ENCODE measurements at regions not wholly inside any gene's neighbourhood (a gene's known extent, or its start where the extent isn't known, plus 50 kb on each side); places are given as distances from the start of the nearest gene placed in this dataset.

DNA sequence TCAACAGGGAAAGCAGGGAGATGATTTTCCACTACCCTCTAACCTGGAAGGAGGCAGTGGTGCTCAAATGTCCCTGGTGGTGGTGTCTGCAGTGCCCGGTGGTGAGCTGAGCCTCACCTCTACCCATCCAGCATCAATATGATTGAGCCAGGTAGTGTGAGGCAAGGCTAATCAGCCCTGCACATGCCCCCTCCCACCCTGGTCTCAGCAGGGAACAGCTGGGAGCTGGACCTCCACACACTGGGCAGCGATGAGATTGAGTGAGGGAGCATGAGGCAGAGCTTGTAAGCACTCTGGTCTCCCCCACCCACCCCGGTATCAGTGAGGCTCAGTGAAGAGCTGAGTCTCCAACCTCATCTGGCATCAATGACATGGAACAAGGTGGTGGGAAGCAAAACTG is 634.3 kb downstream of the PTPRU start:
- DNase-seq: no peak

DNA sequence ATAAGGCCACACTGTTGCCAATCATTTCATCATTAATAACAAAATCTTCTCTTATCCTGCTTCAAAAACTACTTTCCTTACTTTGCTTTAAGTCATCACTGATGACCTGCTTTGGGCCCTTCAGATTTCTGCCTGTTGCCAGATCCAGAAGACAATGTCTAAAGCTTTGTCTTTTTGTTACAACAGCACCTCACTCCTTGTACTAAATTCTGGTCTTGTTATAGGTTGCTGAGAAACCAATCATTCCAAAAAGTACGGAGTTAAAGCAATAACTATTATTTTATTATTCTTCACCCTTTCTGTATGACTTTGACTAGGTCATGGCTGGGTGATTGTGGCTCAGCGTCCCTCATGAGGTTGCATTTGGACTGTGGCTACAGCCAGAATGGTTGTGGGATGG is 633.5 kb downstream of the PTPRU start:
- DNase-seq: no peak

DNA sequence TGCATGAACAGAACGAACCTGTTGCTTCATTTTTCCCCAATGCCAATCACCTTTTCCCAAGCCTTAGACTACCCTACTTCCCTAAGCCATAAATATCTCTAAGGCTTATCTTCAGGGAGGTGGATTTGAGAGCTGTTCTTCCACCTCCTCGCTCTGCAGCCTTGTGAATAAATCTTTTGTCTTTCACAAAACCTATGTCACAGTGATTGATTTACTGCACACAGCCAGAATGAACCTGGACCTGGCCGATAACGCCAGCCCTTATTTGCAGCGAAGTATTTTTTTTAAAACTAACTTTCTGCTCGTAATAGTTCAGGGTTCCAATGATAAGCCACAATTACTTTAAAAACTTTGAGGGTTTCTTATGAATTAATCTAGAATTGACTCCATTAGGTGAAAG is 632.6 kb downstream of the PTPRU start:
- no peak for DNase-seq

DNA sequence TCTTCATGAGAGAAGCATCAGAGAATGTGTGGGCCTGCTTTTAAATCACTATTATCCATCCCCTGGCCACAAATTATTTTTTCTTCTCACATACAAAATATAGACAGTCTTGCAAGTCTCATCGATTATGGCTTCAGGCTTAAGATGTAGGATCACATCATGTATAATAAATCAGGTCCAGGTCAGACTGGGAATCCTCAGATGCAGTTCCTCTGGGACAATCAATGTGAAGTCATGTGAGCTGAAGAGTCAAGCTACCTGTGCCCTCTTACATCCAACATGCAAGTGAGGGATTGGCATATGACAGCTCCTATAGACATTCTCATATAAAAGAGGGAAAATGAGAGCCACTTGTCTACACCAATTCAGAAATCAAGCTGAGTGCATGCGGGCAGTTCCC is 631.8 kb downstream of the PTPRU start:
- no peak for DNase-seq

DNA sequence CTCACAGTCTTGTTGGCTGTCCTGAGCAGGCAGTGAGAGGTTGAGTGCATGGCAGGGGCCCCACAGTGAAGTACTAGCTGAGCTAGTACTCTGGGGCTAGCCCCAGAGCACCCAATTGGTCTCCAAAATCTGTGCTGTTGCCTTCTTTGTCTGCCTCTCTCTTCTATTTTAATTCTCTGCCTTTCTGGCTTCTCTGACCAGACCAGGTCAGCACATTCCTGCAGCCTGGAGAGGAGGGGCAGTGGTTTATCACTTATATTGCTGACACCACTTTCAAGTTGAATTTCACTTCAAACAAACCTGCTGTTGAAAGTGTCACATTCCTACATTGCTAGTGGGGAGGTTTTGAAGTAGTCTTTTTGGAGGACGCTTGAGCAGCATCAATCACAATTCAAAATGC is 628.7 kb downstream of the PTPRU start:
- DNase-seq: no peak

DNA sequence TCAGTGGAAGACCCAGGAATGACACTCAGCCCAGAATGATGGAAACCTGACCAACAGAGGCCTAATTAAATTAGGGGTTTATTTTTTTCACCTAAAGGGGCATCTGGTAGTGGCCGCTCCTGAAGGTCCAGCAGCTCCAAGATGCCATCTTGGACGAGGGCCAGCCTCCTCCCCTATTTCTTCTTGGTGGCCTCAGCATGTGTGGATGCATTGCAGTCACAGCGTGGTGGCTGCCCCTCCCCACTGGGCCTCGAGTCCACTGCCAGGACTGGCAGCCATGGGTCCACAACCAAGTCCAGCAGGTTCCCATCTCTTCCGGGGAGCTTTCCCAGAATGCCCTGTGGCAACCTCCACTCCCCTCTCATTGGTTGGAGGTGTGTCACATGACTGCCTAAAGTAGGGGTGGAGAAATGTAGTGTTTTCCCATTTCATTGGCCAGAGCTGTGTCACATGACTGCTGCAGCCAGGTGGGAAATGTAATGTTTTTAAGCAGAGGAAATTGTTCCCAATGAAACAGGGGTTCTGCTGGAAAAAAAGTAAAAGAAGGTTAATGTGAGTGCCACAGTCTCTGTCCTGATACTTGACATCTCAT is 628.2 kb downstream of the PTPRU start:
- no peak for DNase-seq

DNA sequence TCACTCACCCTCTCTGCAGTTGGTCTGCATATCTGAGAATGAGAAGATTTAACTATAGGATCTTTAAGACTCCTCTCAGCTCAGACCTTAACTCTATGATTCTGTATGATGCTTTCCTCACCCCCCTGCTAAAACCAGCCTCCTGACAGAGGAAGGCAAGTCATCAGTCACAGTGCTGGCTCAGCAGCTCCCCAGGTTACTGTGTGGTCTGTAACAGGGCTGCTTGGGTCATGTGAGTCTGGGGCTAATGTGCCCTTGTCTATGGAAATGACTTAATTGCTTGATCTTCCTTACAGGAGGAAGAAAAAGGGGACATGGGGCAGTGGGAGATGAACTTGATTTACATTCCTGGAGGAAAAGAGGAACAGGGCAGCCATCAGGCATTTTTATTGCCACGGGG is 625.6 kb downstream of the PTPRU start:
- no peak for DNase-seq

DNA sequence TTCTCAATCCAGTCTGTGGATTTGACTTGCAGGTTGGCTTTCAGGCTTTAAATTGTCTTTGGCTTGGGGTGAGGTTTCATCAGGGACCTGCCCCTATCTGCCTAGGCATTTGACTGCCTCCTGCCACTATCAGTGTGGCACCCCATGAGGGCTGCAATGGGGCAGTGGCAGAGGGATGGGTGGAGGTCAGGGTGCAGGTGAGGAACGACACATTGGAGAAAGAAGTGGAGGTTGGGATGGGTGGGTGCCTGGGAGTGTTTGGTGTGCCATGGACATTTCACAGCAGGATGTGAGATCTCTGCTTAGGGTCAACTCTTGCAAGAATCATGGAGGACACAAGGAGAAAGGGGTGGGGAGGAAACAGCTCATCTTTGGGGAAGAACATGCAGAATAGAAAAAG is 625.1 kb downstream of the PTPRU start:
- no peak for DNase-seq

DNA sequence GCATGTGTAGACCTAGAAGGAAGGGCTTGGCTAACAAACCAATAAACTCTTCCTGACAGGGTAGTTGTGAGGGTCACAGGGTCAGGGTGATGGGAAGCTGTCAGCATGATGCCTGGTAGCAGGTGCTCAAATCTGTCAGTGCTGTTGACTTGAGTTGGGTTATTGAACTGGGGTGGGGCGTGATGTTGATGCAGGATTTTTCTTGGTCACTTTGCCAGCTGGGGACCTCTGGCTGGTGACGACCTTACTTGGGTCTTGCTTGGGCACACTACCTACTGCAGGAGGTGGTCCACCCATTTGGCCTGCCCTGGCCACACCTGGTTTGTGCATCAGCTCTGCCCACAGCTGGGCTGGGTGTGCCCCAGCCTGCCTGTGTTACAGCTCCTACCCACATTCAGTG is 624.4 kb downstream of the PTPRU start:
- no peak for DNase-seq

DNA sequence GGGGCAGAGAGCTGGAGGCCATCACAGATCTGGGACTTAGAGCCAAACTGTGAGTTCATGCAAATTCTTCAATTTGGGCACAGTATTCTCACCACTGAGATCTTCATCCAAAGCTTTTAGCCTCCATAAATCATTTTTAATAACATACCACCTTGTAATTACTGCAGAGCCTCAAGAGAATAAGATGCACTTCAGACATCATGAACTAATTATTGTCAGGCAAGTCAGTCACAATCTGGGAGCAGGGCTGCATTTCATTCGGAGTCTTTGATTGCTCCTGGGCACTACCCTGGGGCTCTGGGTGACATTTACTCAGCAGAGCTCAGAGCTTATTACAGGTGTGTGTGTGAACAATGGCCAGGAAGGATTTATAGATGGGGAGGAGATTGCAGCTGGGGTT is 623.7 kb downstream of the PTPRU start:
- no peak for DNase-seq

DNA sequence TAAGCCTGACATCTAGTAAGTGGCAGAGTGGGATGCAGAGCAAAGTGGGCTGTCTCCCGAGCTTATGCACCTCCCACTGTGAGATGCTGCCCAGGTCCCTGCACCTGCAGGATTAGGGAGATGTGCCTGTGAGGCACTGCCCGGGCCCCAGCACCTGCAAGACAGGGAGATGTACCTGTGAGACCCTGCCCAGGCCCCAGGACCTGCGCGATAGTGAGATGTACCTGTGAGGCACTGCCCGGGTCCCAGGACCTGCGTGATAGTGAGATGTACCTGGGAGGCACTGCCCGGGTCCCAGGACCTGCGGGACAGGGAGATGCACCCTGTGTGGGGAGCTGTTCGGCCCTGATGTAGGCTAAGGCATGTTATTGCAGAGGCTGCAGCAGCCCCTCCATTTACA is 622.8 kb downstream of the PTPRU start:
- DNase-seq: no peak

DNA sequence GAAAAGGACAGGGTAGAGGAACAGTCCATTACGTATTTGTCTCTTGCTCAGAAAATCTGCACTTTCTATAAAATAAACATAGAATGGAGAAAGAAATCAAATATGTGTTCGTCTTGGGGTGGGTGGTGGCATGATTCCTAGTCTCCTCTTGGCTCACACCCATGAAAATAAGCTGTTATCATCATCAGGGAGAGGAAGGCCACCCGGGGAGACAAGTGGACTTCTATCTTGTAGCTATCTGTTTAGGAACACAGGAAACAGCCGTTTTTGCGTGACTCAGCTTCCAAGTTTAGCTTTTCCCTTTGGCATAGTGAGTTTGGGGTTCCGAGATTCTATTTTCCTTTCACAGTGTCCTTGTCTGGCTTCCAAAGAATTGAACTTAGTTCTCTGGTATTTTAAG is 622.3 kb downstream of the PTPRU start:
- no peak for DNase-seq

DNA sequence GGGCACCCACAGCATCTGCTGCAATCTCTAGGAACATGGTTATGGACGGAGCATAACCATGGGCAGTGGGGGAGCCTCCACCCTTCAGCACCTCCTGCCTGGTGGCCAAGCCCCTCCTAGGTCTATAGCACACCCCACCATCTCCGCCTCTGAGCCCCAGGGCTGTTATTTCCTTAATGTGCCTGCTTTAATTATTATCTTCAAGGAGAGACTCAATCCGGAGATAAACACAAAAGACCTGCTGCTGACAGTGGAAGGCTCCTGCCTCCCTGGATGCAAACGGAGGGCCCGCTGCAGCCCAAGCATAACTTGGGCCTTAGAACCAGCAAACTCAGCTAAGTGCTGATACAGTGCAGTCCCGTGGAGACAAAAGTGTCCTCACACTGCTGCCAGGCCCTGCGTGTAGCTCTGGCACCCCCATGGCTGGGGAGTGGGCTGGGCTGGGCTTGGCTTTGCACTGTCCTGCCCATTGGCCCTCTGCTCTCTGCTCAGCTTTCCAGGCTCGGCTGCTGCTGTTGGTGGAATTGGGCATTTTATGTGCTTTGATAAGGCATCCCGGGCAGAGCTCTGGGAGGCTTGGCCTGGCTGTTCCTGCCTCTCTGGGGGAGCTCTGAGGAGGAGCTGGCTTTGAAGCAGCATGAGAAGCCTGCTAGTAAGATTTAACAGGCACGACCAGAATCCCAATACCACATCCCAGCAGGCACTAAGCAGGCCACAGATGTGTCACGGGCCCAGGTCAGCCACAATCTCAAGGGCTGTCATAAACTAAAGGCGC is 620.2 kb downstream of the PTPRU start:
- DNase-seq: no peak

DNA sequence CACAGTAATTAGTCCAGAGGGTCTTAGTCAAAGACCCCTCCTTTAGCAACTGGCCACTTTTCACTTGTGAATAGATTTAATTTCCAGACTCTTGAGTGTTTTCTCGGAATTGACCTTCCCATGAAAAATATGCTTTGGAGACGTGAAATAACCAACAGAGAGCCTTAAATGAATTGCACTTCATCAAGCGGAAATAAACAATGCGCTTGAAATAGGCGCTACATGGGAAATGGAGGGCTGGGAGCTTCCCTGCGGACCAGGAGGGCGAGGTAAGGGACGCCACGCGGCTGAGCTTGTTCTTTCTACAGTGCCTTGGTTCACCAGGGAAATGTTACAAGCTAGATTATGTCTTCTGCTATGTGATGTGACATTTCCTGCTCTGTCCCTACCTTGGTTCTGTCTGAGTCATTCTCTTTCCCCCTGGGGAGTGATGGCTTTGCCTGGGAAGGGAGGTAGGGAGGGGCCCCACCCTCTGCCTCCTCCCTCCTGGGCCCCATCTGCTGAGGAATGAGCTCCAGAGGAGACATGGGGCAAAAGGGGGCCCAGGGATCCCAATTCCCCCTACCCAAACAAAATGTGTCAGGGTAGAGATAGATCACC is 619.3 kb downstream of the PTPRU start:
- no peak for DNase-seq

DNA sequence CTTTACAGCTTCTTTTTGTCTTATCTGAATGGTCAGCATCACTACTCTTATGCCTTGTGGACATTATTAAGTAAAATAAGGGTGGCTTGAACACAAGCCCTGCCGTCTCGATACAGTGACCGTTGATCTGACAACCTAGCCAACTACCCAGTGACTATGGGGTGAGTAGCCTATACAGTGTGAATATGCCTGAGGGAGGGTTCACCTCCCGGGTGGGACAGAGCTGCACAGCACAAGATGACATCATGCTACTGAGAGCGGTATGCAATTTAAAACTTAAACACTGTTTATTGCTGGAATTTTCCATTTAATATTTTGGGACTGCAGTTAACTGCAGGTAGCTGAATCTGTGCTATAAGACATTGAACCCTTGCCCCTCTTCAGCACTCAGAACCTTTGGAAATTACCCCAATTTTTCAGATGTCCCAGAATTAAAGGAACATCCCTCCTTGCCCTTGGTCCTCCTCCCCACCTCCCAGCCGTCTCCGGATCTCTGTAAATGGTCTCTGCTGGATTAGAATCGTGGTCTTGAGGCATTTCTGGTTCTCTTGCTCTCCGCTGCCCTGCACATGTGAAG is 618.5 kb downstream of the PTPRU start:
- DNase-seq: no peak

DNA sequence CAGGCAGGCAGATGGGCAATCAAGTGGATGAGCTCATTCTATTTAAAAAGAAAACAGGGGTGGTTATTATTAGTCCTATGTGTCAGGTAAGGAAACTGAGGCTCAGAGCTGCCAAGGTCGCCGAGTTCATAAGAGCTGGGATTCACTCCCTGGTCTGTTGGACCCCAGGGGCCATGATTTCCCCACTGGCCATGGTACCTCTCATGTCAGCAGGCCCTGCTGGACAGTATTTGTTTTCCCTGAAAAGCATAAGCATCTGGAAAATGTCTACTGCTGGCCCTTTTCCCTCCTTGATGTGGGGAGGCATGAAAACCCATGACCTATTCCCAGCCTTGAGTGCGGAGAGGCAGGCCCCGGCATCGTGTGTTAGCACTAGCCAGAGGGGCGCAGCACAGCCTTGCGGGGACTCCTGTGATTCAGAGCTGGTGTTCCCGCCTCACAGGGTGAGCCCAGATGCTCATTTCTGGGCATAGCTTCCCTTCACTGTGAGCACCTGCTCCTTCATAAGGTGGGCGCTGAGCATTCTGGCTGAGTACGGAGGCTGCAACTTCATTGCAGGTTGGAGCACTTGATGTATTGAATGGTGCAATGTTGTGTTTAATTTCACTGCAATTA is 617.5 kb downstream of the PTPRU start:
- no peak for DNase-seq

DNA sequence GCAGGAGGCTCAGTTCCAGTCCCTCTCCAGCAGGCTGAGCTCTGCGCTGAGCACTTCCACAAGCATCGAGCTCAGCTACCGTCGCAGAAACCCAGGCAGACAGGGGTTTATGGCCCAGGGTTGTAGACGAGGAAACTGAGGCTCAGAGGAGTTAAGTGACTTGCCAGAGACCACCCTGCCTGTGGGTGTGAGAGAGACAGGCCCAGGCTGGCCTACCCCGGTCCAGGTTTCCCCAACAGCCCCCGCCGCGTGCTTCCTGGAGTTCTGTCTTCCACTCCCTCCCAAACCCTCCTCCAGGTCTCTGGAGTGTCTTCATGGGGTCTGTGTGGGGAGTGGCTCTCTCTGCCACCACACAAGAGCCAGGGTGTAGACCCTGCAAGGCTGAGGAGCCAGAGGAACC is 615.9 kb downstream of the PTPRU start:
- DNase-seq: no peak

DNA sequence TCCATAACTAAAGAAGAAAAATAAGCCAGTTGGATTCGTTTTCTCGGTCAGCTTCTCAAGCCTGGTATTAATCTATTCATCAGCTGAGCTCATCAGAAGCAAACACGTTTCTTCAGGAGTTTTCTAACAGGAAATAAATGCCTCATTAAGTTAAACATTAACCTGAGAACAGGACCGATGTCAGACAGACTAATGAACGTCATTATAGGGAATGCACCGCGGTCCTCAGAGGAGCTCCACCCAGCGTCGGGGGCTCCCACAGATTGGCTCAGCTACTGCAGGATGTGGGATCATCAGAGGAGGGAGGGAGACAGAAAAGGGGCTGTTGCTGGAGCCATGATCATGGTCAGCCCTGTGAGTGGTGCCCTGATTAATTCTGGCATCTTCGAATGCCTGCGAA is 615.4 kb downstream of the PTPRU start:
- DNase-seq: no peak

DNA sequence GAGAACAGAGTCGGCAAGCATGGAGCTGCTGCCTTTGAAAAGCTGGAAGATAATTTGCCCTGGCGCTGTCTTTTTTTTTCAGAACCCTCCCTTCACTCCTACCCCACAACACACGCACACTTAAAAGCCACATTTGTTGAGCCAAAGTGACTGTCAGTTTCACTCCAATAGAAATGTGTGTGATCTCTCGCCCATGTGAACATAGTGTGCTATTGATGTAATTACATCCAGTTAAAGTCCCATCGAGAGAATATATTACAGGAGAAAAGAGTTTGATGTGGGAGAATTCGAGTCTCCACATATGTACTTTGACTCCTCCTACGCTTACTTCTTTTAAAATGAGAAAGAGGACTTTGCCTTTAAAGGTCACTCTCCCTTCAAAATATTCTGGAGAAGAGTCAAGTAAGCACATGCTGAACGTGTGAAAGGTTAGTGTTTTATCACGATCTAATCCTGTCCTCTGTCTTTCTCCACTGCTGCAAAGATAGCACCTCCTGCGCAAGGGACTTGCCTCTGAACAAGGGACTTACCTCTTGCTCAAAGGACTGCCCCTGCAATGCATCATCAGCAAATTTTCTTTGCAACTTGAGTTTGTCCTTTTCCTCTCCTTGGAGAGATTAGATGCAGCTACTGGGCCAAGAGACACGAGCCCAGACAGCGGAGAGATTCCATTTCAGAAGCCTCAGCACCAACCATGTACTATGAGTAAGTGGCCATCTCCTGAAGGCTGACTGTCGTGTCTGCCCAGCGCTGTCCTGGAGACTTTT is 613.9 kb downstream of the PTPRU start:
- DNase-seq: no peak

DNA sequence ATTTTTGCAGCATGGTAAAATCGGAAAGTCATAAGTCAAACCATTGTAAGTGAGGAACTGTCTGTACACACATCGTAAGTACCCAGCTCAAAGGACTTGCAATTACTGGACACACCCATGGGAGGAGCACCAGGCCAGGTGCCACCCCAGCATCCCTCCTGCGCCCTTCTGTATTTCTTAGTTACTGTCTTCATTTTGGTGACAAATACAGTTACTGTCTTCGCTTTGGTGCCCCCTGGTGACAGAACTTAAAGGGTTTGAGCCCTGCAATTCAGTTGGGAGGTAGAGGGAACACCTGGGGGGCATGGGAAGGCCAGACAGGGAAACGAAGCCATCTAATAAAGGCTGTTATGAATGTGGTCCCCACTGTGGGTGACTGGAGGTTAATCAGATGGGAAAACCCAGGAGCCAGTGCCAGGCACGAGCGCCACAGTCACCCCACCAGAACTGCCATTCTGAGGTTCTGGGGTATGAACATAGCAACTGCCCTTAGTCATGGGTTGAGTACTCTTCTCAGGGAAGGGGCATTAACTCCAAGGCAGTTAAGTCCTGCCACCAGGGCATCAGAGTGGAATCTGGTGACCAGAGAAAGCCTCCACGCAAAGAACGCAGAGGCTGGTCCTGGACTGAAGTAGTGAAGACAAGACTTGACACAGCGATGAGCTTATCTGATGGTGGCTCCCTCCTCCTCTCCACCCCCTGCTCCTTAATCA is 612.9 kb downstream of the PTPRU start:
- DNase-seq: peak; percentile 22

DNA sequence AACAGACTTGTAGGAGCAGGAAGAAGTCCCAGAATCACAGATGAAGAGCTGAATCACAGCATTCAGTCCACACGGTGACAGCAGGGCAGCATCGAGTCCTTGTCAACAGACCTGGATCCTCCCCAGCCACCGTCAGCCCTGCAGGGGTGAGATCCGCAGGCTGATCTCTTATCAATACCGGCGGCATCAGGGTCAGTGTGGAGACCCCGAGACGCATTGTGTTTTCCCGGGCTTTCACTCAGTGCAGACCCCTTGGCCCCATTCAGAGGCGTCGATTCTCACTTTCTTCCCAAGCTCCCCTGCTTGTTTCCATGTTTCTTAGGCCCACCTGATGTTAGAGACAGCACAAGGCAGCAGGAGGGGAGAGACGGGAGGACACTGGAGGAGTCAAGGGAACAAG is 609.6 kb downstream of the PTPRU start:
- DNase-seq: no peak

DNA sequence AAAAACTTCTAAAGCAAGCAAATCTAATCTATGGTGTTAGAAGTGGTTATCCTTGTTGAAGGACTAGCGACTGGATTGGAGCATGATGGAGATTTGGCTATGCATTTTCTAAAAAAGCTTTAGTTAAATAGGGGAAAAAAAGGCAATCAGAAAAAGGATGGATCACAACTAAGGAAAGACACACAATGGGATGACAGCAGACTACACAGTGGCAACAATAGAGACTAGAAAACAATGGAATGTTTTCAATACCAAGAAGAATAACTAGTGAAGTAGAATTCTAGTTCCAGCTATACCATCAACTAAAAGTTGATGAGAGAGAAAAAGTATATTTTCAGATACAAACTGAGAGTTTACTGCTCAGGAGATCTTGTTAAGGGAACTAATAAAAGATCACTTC is 605.8 kb downstream of the PTPRU start:
- no peak for DNase-seq
